Sciatic nerve (tissue), 2 donors: ENCODE measurements at regions not wholly inside any gene's neighbourhood (a gene's known extent, or its start where the extent isn't known, plus 50 kb on each side); places are given as distances from the start of the nearest gene placed in this dataset.

Experiments used
- ATAC-seq: fragments of 200-7000 bp; cut with Tn5 transposase; one replicate; pipeline ENCODE4 v1.9.1; 2020; ENCODE audit warnings: mild to moderate bottlenecking, moderate library complexity
- DNase-seq: peaks from one replicate; pipeline ENCODE4 v3.0.0-alpha.2; 2020; ENCODE audit warnings: low spot score
- intact Hi-C: fragments of 100-400 bp; cut with DNase I; formaldehyde crosslinking; loops from one replicate; pipeline ENCODE4 v1.14.2; 2022
- donor health status: DM: no; HTN: no; CAD: no.
- donor health status: DM: no; HTN: no; CAD: no.

GRCh38 chr18:25962919-25963318 lies 127.5 kb downstream of the SS18 start:
- intact Hi-C loops, result no loop called here
- ATAC-seq, result no peak
- no peak for DNase-seq

DNA sequence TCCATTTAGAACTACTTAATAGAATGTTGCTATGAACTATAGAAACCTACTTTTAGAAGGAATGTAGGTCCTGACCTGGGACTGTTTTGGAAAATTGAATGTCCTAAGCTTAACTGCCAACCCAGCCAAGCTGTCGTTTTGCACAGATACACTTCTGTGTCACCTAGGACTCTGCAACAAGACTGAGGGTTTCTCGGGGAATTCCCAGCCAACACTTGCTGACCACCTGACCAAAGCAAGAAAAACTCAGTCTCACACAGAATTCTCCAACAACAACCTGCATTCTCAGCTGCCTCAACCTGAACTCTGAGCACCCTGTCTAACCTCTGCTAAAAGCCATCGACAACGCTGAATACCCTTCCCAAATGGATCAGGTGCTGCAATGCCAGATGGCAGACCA lies 128.2 kb downstream of the SS18 start:
- ATAC-seq (no peak), DNase-seq (no peak)
- intact Hi-C loops, result no loop called here

- ATAC-seq (no peak), DNase-seq (no peak)
- intact Hi-C loops, result no loop called here
These were observed 133.4 kb downstream of the SS18 start for GRCh38 chr18:25957017-25957416.

GRCh38 chr18:25953111-25953510 lies 137.3 kb downstream of the SS18 start:
- no peak for DNase-seq
- intact Hi-C loops, result no loop called here
- ATAC-seq, result no peak

DNA sequence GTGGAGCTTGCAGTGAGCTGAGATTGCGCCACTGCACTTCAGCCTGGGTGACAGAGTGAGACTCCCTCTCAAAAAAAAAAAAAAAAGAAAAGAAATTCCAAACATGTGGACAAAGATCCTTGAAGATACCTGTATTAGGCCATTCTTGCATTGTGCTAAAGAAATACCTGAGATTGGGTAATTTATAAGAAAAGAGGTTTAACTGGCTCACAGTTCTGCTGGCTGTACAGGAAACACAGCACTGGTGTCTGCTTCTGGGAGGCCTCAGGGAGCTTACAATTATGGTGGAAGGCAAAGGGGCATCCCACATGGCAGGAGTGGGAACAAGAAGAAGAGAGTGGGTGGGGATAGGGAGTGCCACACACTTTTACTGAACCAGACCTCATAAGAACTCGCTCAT lies 140.1 kb downstream of the SS18 start:
- intact Hi-C loops, result no loop called here
- ATAC-seq (no peak), DNase-seq (no peak)

DNA sequence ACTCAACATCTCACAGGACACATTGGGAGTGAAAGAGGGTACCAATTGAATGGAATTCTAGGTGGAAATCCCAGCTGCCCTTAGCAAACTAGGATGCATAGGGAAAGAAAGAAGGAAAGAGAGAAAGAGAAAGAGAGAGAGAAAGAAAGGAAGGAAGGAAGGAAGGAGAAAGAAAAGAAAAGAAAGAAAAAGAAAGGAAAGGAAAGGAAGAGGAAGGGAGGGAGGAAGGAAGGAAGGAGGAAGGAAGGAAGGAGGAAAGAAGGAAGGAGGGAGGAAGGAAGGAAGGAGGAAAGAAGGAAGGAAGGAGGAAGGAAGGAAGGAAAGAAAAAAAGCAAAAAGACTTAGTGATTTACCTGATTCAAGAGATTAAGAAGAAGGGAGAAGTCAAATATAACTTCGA lies 143.9 kb downstream of the SS18 start:
- no peak for ATAC-seq
- DNase-seq, result no peak
- intact Hi-C loops, result no loop called here

GRCh38 chr18:25935356-25935755 lies 155.1 kb downstream of the SS18 start:
- intact Hi-C loops, result no loop called here
- ATAC-seq (no peak), DNase-seq (no peak)

- DNase-seq (no peak), ATAC-seq (no peak)
- intact Hi-C loops, result no loop called here
These were observed 159.3 kb downstream of the SS18 start for GRCh38 chr18:25931126-25931525.

DNA sequence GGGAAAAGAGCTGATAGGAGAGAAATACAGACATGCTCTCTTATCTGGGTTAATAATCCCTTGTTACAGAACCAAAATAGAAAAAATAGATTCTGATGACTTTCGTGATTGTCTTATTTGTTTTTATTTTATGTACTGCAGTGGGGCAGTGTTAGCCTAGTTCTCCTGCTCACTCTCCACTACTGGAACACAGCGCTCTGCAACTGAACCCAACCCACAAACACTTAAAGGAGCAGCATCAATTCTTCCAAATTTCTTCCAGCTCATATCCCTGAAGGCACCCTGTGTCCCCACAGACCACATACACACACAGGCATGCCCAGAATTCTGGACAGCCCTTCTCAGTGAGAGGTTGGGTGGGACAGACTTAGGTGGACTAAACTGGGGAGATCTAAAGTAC lies 160.6 kb downstream of the SS18 start:
- no peak for DNase-seq
- intact Hi-C loops, result no loop called here
- ATAC-seq, result no peak

DNA sequence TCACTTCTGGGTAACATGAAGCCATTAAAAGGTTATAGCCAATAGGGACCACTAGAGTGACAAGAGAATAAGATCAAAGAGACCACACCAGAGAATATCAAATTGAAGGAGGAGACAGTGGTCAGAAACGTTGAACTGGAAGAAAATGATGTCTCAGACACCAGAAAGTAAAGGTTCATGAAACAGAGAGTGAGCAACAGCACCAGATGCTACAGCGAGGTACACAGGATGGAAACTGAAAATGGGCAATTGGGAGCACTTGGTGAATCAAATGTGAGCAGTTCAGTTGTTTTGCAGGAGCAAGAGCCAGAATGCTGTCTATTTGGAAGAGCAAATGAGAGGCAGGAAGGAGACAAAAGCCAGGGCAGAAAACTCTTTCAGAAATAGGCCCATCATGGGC lies 162.6 kb downstream of the SS18 start:
- intact Hi-C loops, result no loop called here
- no peak for DNase-seq
- ATAC-seq, result no peak

DNA sequence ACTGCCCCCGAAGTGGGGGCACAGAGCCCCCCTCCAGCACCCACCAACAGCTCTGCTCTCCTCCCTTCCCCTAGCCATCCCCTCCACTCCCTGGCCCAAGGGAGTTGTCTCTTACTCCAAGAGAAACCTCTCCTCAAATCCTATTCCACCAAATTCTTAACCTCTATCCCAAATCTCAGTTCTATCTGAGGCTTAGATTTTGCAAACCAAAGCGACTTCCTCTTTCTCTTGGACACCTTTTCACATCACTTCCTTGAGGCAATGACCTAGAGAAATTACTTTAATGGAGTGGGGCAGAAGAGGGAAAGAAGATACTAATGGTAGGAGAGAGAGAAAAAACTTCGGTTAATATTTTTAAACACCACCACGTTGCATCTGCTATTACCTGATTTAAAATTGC lies 167.2 kb downstream of the SS18 start:
- ATAC-seq (no peak), DNase-seq (no peak)
- intact Hi-C loops, result no loop called here

- ATAC-seq (no peak), DNase-seq (no peak)
- intact Hi-C loops, result no loop called here
These were observed 168.6 kb downstream of the SS18 start for GRCh38 chr18:25921677-25922421.

DNA sequence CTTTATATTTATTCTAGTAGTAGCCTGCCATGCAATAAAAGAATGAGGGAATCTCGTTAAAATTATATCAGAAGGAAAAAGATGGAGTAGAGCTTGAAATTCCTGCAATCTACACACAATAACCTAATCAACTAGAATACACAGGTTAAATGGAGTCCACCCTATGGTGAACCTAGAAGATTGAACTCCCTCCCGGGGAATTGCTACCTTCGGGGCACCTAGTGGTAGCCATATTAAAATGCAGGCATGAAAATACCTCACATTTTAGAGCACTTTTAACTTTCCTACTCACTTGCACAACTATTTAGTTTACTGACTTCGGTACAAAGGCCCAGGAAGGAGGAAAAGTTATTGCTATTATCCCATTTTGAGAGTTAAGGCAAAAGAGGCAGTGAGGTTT lies 174.5 kb downstream of the SS18 start:
- ATAC-seq, result no peak
- intact Hi-C loops, result no loop called here
- DNase-seq, result no peak

- intact Hi-C loops, result no loop called here
These were observed 191.4 kb downstream of the SS18 start for GRCh38 chr18:25898965-25899364.

GRCh38 chr18:25896956-25897355 lies 193.5 kb downstream of the SS18 start:
- DNase-seq (no peak), ATAC-seq (no peak)
- intact Hi-C loops, result no loop called here

More at GRCh38 chr18:25898965-25899364, 191.4 kb downstream of the SS18 start:
- ATAC-seq (no peak), DNase-seq (no peak)

DNA sequence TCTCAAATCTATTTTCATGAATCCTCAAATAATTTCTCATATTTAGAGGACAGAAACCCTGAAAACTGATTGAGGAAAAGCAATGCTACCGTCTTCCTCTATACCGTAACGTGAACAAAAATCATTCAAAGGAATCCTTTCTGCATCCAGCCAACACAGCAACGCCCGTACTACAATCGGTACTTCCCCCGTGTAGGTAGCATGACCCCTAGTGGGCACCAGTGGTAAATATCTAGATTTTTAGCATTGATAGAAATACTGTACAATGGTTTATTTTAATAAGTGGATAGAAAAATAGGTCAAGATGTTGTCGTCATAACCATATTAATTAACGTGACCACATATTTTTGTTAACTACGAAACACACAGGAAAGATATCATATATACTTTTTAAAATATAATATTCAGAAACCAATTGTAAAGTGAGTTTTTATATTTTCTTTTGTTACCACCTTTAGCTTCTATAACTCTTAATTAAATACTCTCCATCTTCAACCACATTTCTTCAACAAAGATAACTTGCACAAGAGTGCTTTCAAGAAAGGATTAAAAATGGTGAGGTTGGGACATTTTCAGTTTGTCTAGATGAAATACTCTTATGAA lies 194.1 kb downstream of the SS18 start:
- no peak for DNase-seq
- ATAC-seq, result peak; percentile 58
- intact Hi-C loops, result no loop called here

DNA sequence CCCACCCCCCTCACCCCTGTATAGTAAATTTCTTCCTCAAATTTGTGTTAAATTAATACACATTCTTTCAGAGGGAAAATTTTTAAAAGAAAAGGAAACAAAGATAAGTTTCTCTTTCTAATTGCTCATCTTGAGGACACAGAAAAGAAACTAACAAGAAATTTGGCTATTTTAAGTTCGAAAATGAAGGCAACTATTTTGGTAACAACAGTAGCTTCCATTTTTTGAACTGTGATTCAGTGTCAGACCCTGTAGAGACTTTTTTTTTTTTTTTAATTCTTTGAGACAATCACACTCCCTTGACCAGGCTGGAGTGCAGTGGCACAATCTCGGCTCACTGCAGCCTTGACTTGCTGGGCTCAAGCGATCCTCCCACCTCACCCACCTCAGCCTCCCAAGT lies 194.9 kb downstream of the SS18 start:
- DNase-seq (no peak), ATAC-seq (no peak)
- intact Hi-C loops, result no loop called here

DNA sequence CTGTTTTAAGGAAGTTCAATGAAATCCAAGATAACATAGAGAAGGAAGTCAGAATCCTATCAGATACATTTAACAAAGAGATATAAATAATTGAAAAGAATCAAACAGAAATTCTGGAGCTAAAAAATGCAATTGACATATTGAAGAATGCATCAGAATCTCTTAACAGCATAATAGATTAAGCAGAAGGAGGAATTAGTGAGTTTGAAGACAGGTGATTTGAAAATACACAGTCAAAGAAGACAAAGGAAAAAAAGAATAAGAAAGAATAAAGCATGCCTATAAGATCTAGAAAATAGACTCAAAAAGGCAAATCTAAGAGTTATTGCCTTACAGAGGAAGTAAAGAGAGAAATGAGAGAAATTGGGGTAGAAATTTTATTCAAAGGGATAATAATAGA lies 204.1 kb downstream of the SS18 start:
- DNase-seq (no peak), ATAC-seq (no peak)
- intact Hi-C loops, result no loop called here

DNA sequence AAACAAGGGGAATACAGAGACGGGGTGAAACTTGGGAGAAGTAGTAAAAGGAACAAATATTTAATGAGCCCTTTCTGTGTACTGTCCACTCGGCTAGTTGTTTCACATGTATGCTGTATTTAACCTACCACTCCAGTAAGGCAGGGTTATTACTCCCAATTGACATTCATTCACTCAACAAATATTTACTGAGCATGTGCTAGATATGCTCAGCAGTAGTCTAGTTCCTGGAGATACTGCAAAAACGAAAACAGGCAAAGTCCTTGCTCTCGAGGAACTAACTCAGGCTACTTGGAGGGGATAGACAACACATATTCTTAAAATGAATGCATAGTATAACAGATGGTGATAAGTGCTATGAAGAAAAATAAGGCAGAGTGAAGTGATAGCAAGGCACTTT lies 207.3 kb downstream of the SS18 start:
- intact Hi-C loops, result no loop called here
- no peak for DNase-seq
- ATAC-seq, result no peak

GRCh38 chr18:25881149-25881548 lies 209.3 kb downstream of the SS18 start:
- DNase-seq, result no peak
- no peak for ATAC-seq
- intact Hi-C loops, result no loop called here

GRCh38 chr18:25880441-25880840 lies 210.0 kb downstream of the SS18 start:
- ATAC-seq (no peak), DNase-seq (no peak)
- intact Hi-C loops, result no loop called here
